K562 (cell line): ENCODE measurements at regions not wholly inside any gene's neighbourhood (a gene's known extent, or its start where the extent isn't known, plus 50 kb on each side); places are given as distances from the start of the nearest gene placed in this dataset.

Experiments
- ATAC-seq: fragments of 200-7000 bp; cut with Tn5 transposase; 3 replicates; pipeline ENCODE4 v1.9.1; 2020; ENCODE audit warnings: moderate library complexity
- BruUV-seq: library from RNA; stranded (reverse); fragments of 400-500 nt; replicated peaks from 2 replicates; lab custom pipeline; 2021; lab: Mats Ljungman, UMichigan
- CTCF ChIA-PET: fragments of 300-600 bp; formaldehyde crosslinking; extraction: SDS; loops from one replicate; lab custom pipeline; 2021; ENCODE audit warnings: low intra/inter-chr PET ratio; lab: Yijun Ruan, JAX
- POLR2A ChIA-PET: fragments of 300-600, 350-650 bp; sonication (Branson Sonifier 250); formaldehyde crosslinking; extraction: SDS; loops from one replicate; lab custom pipeline; 2021; ENCODE audit warnings: antibody characterized with exemption, inconsistent platforms; lab: Yijun Ruan, JAX
- DNase-seq, 4 experiments: peaks; one replicate each; pipeline versions ENCODE4 v3.0.0 to v3.0.0-alpha.2; 2011 to 2018; ENCODE audit warnings: low spot score in 3 of 4, mixed read lengths in 3 of 4; ENCODE audit errors: extremely low read depth in 1 of 4
- FAIRE-seq: peaks from 2 replicates; lab custom pipeline; 2011; peaks lifted over from hg19 to GRCh38; lab: Jason Lieb, UNC
- H2AFZ ChIP-seq: 2 replicates; pipeline ENCODE4 v1.6.0; 2011; ENCODE audit warnings: low read depth, low read length, control low read depth, inconsistent platforms
- H3K27ac ChIP-seq: fragments of 200-600 bp; 3 replicates; pipeline ENCODE4 v1.8.0; 2011; ENCODE audit warnings: low read depth, mild to moderate bottlenecking, control low read depth, inconsistent platforms, low read length, moderate library complexity, mixed read lengths; ENCODE audit errors: extremely low read depth
- H3K27me3 ChIP-seq, 2 experiments: fragments of 300-600 bp in 1 of 2; 2 replicates in 1 of 2; 3 replicates in 1 of 2; pipeline versions ENCODE4 v1.6.0 to v1.8.0; 2011; ENCODE audit warnings: inconsistent platforms in 2 of 2, low read length in 2 of 2, mild to moderate bottlenecking in 1 of 2, mixed read lengths in 1 of 2, moderate library complexity in 1 of 2; ENCODE audit not compliant: control insufficient read depth in 2 of 2, insufficient read depth in 2 of 2
- H3K36me3 ChIP-seq: fragments of 300-600 bp; 3 replicates; pipeline ENCODE4 v1.8.0; 2011; ENCODE audit warnings: mild to moderate bottlenecking, low read length, inconsistent platforms; ENCODE audit not compliant: control insufficient read depth, insufficient read depth
- H3K4me1 ChIP-seq, 2 experiments: fragments of 200-600 bp in 1 of 2; replicated peaks in 1 of 2; 2 replicates in 1 of 2; 3 replicates in 1 of 2; pipeline versions ENCODE4 v1.5.1 to v1.8.0; 2011; ENCODE audit warnings: inconsistent platforms in 2 of 2, low read length in 2 of 2, mild to moderate bottlenecking in 1 of 2, mixed read lengths in 1 of 2, moderate library complexity in 1 of 2; ENCODE audit not compliant: control insufficient read depth in 2 of 2, insufficient read depth in 2 of 2
- H3K4me2 ChIP-seq: 2 replicates; pipeline ENCODE4 v1.6.1; 2011; ENCODE audit warnings: low read length, control low read depth, inconsistent platforms, mixed read lengths; ENCODE audit not compliant: insufficient read depth
- H3K4me3 ChIP-seq: fragments of 200-600 bp; sonication (generic), shearing (Covaris generic); 2 replicates; pipeline ENCODE4 v1.5.1; 2016; ENCODE audit warnings: control low read depth, inconsistent platforms
- H3K79me2 ChIP-seq: fragments of 200-600 bp; 3 replicates; pipeline ENCODE4 v1.8.0; 2011; ENCODE audit warnings: low read length, inconsistent platforms; ENCODE audit not compliant: control insufficient read depth, insufficient read depth
- H3K9ac ChIP-seq, 2 experiments: 2 replicates each; pipeline versions ENCODE4 v1.6.0 to v1.6.1; 2011; ENCODE audit warnings: low read depth in 2 of 2, low read length in 2 of 2, control low read depth in 1 of 2, inconsistent platforms in 1 of 2, mild to moderate bottlenecking in 1 of 2, mixed read lengths in 1 of 2; ENCODE audit not compliant: insufficient read depth in 1 of 2
- H3K9me1 ChIP-seq: one replicate; pipeline ENCODE4 v1.6.0; 2011; ENCODE audit warnings: inconsistent platforms, mild to moderate bottlenecking, low read length, moderate library complexity; ENCODE audit not compliant: control insufficient read depth, insufficient read depth
- H3K9me3 ChIP-seq: replicated peaks from 2 replicates; pipeline ENCODE4 v1.5.1; 2011; ENCODE audit warnings: low read depth, low read length, inconsistent platforms; ENCODE audit not compliant: control insufficient read depth, insufficient read depth
- H4K20me1 ChIP-seq: replicated peaks from 2 replicates; pipeline ENCODE4 v1.6.1; 2011; ENCODE audit warnings: low read length, inconsistent platforms, mixed read lengths; ENCODE audit not compliant: control insufficient read depth, insufficient read depth
- ARID2 ChIP-seq: fragments of 450-650 bp; IDR thresholded peaks from 2 replicates; pipeline ENCODE4 v1.6.1; 2017; ENCODE audit warnings: antibody characterized with exemption, mild to moderate bottlenecking
- CHD4 ChIP-seq: fragments of 200-600 bp; sonication (generic); IDR thresholded peaks from 3 replicates; pipeline ENCODE4 v1.6.1; 2012; ENCODE audit warnings: low read depth, mild to moderate bottlenecking, mixed read lengths, low read length, inconsistent platforms; ENCODE audit not compliant: insufficient read depth, insufficient replicate concordance, poor library complexity, severe bottlenecking
- HDAC2 ChIP-seq: fragments of 450-650 bp; IDR thresholded peaks from 2 replicates; pipeline ENCODE4 v1.6.1; 2016; ENCODE audit warnings: mild to moderate bottlenecking
- KLF13 ChIP-seq: fragments of 450-650 bp; IDR thresholded peaks from 2 replicates; pipeline ENCODE4 v1.6.1; 2016; ENCODE audit warnings: missing genetic modification characterization, low read depth, mild to moderate bottlenecking, missing compliant biosample characterization, moderate library complexity, borderline replicate concordance
- MAX ChIP-seq: sonication (generic); formaldehyde crosslinking; IDR thresholded peaks from 2 replicates; pipeline ENCODE4 v1.9.0; 2022; ENCODE audit warnings: mild to moderate bottlenecking, missing genetic modification reagents
- MCM7 ChIP-seq, 2 experiments: fragments of 450-650 bp; IDR thresholded peaks; 2 replicates each; pipeline ENCODE4 v1.6.1; 2016 to 2018
- NFIC ChIP-seq: fragments of 450-650 bp; IDR thresholded peaks from 2 replicates; pipeline ENCODE4 v1.6.1; 2017; ENCODE audit warnings: mild to moderate bottlenecking, inconsistent platforms
- NR3C1 ChIP-seq: sonication (generic); formaldehyde crosslinking; IDR thresholded peaks from 2 replicates; pipeline ENCODE4 v1.8.1; 2022; ENCODE audit warnings: missing genetic modification reagents
- RFX5 ChIP-seq: IDR thresholded peaks from 2 replicates; pipeline ENCODE4 v1.6.1; 2011; ENCODE audit warnings: low read depth, mild to moderate bottlenecking, improper control_type of control experiment, low read length
- TGIF2 ChIP-seq: sonication (generic); formaldehyde crosslinking; IDR thresholded peaks from 2 replicates; pipeline ENCODE4 v1.8.1; 2022; ENCODE audit warnings: mild to moderate bottlenecking, missing genetic modification reagents, moderate library complexity
- ZBTB33 ChIP-seq: sonication (generic); formaldehyde crosslinking; IDR thresholded peaks from 2 replicates; pipeline ENCODE4 v1.8.1; 2023; ENCODE audit warnings: mild to moderate bottlenecking, missing genetic modification reagents
- ZC3H11A ChIP-seq: IDR thresholded peaks from 2 replicates; pipeline ENCODE4 v1.6.1; 2012; ENCODE audit warnings: low read depth, low read length, improper control_type of control experiment
- ZNF124 ChIP-seq: sonication (generic); formaldehyde crosslinking; IDR thresholded peaks from 2 replicates; pipeline ENCODE4 v1.8.1; 2022; ENCODE audit warnings: missing genetic modification reagents
- ZNF740 ChIP-seq, 3 experiments: fragments of 200-800 bp in 1 of 3; sonication (Bioruptor generic) in 1 of 3; sonication (generic) in 1 of 3; formaldehyde crosslinking in 1 of 3; IDR thresholded peaks; 2 replicates each; pipeline versions ENCODE4 v1.6.1 to v1.8.0; 2016 to 2022; ENCODE audit warnings: mild to moderate bottlenecking in 2 of 3, missing compliant biosample characterization in 2 of 3, missing genetic modification characterization in 2 of 3, missing genetic modification reagents in 1 of 3
- WGBS: fragments of 100-300 bp; shearing (Covaris generic); methylation state at CpG from one replicate; pipeline ENCODE4 v1.1.6; 2016; ENCODE audit warnings: low coverage, mixed read lengths; ENCODE audit not compliant: insufficient coverage; ENCODE audit errors: missing lambda C conversion rate; 5-methylcytosine and 5-hydroxymethylcytosine counted together
- in situ Hi-C: fragments of 300-500 bp; cut with MboI; formaldehyde crosslinking; loops from 4 replicates; pipeline ENCODE4 v1.15.0; 2018; ENCODE audit warnings: inconsistent platforms, mixed read lengths
- intact Hi-C: fragments of 100-400 bp; cut with micrococcal nuclease; formaldehyde crosslinking; loops from 2 replicates; pipeline ENCODE4 v1.14.2; 2022

GRCh38 chr20:52402950-52403349 is 211.4 kb upstream of the ZFP64 start:
- intact Hi-C loops (no loop called here), in situ Hi-C loops (no loop called here)
- DNase-seq (no peak), FAIRE-seq (no peak), ATAC-seq (no peak)
- Histone ChIP-seq H2AFZ (no peak overlapping the region), H3K27ac (no peak overlapping the region), H3K36me3 (no peaks in the 10 kb centered on the region), H3K27me3 (no peaks in the 10 kb centered on the region), H3K9me3 (no peaks in the 10 kb centered on the region), H3K79me2 (no peaks in the 10 kb centered on the region), H3K9ac (no peak overlapping the region), H3K4me3 (no peak overlapping the region), H3K9me1 (no peaks in the 10 kb centered on the region), H3K4me1 (no peaks in the 10 kb centered on the region), H4K20me1 (no peaks in the 10 kb centered on the region), H3K4me2 (no peak overlapping the region)
- 41% methylated on average over 3 of the region's 4 CpGs for WGBS
- no TSS peak for BruUV-seq
- ChIA-PET CTCF (no interaction called here), POLR2A (no interaction called here)
- no peak for TF ChIP-seq ZC3H11A
- no peak for TF ChIP-seq TGIF2 (CRISPR knock-in tag)
- no peak for TF ChIP-seq NFIC
- no peak for TF ChIP-seq ARID2
- TF ChIP-seq MCM7 (IDR thresholded peaks at IDR 0.05), result no peak
- no peak for TF ChIP-seq ZNF740 (CRISPR knock-in tag; IDR thresholded peaks at IDR 0.05)
- TF ChIP-seq ZNF740 (tag; IDR thresholded peaks at IDR 0.05), result no peak
- TF ChIP-seq RFX5, result no peak
- no peak for TF ChIP-seq NR3C1 (CRISPR knock-in tag)
- TF ChIP-seq ZBTB33 (CRISPR knock-in tag), result no peak
- TF ChIP-seq KLF13, result no peak
- TF ChIP-seq HDAC2, result no peak
- TF ChIP-seq MAX (CRISPR knock-in tag), result no peak
- TF ChIP-seq CHD4, result no peak
- TF ChIP-seq ZNF124 (CRISPR knock-in tag), result no peak
